ENCODE measurements at regions not wholly inside any gene's neighbourhood (a gene's known extent, or its start where the extent isn't known, plus 50 kb on each side); places are given as distances from the start of the nearest gene placed in this dataset.

DNA sequence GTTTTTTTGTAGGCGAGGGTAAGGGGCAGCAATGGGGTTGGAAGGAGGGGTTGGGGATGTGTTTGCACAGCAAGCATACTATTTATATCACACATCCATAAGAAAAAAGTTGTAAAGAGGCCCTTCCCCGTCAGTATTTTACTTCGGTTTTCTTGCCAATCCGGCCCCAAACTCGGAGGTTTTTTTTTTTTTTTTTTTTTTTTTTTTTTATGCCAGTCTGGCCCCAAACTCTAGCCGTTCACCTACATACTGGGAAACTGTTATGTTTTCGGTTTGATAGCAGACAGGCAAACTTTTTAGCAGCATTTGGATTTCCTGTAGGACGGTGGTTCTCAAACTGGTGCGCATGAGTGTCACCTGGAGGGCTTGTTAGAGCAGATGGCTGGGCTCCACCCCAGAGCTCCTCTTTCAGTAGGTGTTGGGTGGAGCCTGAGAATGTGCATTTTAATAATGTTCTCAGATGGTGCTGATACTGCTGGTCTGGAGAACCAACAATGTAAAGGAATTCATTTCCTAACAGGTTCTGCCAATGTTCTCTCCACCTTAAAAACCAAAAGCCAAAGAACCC is 76.5 kb upstream of the ZBED5 start:
- Mint-ChIP-seq H3K27me3 (peaks cover 24% of the 10 kb centered on the region in 2 donors), H3K27ac (peak overlapping the region; percentile 49 to 50), H3K4me1 (peaks cover 21 to 29% (median 22%) of the 10 kb centered on the region in 3 donors), H3K4me3 (peak overlapping the region; percentile 80 to 88 (median 87)), H3K36me3 (no peaks in the 10 kb centered on the region), H3K9me3 (no peaks in the 10 kb centered on the region)
- peak; percentile 10 to 33 (median 14) for ATAC-seq (replicated peaks in 1 of 4)
- Histone ChIP-seq H3K36me3 (ENCODE audit: control insufficient read depth in 2 of 2, extremely low read depth in 1 of 2, insufficient read depth in 1 of 2, low read length in 1 of 2) (no peaks in the 10 kb centered on the region), H3K27ac (ENCODE audit: low read length) (no peak overlapping the region), H3K4me1 (ENCODE audit: control insufficient read depth in 1 of 2, extremely low read depth in 1 of 2, insufficient read depth in 2 of 2, low read length in 2 of 2) (peaks cover 4 to 22% of the 10 kb centered on the region in 2 experiments), H3K4me3 (ENCODE audit: control insufficient read depth in 1 of 2, extremely low read depth in 1 of 2, low read length in 1 of 2) (peak overlapping the region; percentile 42 to 83), H3K9me3 (no peaks in the 10 kb centered on the region), H3K27me3 (replicated peaks in 1 of 2; ENCODE audit: control insufficient read depth in 2 of 2, extremely low read depth in 1 of 2, insufficient read depth in 2 of 2, low read length in 1 of 2) (peaks cover 4 to 45% of the 10 kb centered on the region in 2 experiments)
- CTCF ChIA-PET, result interaction anchor here (0.6 to 2.7 kb wide), 36 partner anchors 8 to 1110 kb away, joined by 3 to 17 read pairs (median 4); partner anchors contain the start of gene EIF4G2 (in 2 of the 2)
- whole genome bisulfite sequencing (ENCODE audit: insufficient coverage), result 9% methylated on average over 2 of the region's 9 CpGs
- DNase-seq, result peak in 8 of 35 experiments; percentile 10 to 47 (median 18)
- POLR2A ChIA-PET, result interaction anchor here in 1 of 2 donors (1.1 kb wide), 1 partner anchor 126 kb away, joined by 7 read pairs; the partner anchor contains the start of gene EIF4G2

- 8% methylated on average over 12 of the region's 20 CpGs for WGBS (ENCODE audit: insufficient coverage)
- peak overlapping the region; percentile 49 to 50 for H3K27ac Mint-ChIP-seq
- H3K4me3 ChIP-seq (ENCODE audit: control insufficient read depth in 1 of 2, extremely low read depth in 1 of 2, low read length in 1 of 2), result peak overlapping the region; percentile 42 to 83
- H3K4me1 Mint-ChIP-seq, result peaks cover 21 to 29% (median 22%) of the 10 kb centered on the region in 3 donors
- H3K27me3 Mint-ChIP-seq, result peaks cover 27 to 28% of the 10 kb centered on the region in 2 donors
- H3K36me3 Mint-ChIP-seq, result no peaks in the 10 kb centered on the region
- ChIA-PET POLR2A (interaction anchor here in 1 of 2 donors (1.1 kb wide), 1 partner anchor 125 kb away, joined by 7 read pairs; the partner anchor contains the start of gene EIF4G2), CTCF (interaction anchor here (0.6 to 2.7 kb wide), 34 partner anchors 9 to 1110 kb away, joined by 3 to 17 read pairs (median 4); partner anchors contain the start of gene EIF4G2 (in 2 of the 2))
- H3K9me3 ChIP-seq, result no peaks in the 10 kb centered on the region
- H3K36me3 ChIP-seq (ENCODE audit: control insufficient read depth in 2 of 2, extremely low read depth in 1 of 2, insufficient read depth in 1 of 2, low read length in 1 of 2), result no peaks in the 10 kb centered on the region
- H3K27ac ChIP-seq (ENCODE audit: low read length), result no peak overlapping the region
- peak; percentile 81 to 89 (median 84) for ATAC-seq (replicated peaks in 1 of 4)
- DNase-seq, result peak; percentile 48 to 89 (median 74)
- H3K27me3 ChIP-seq (replicated peaks in 1 of 2; ENCODE audit: control insufficient read depth in 2 of 2, extremely low read depth in 1 of 2, insufficient read depth in 2 of 2, low read length in 1 of 2), result peaks cover 4 to 43% of the 10 kb centered on the region in 2 experiments
- H3K4me3 Mint-ChIP-seq, result peak overlapping the region; percentile 80 to 88 (median 87)
- no peaks in the 10 kb centered on the region for H3K9me3 Mint-ChIP-seq
- H3K4me1 ChIP-seq (ENCODE audit: control insufficient read depth in 1 of 2, extremely low read depth in 1 of 2, insufficient read depth in 2 of 2, low read length in 2 of 2), result peaks cover 4 to 22% of the 10 kb centered on the region in 2 experiments
Measured at GRCh38 chr11:10933455-10934292, 75.8 kb upstream of the ZBED5 start.

GRCh38 chr11:10932976-10933375 is 75.1 kb upstream of the ZBED5 start:
- peaks cover 4 to 22% of the 10 kb centered on the region in 2 experiments for H3K4me1 ChIP-seq (ENCODE audit: control insufficient read depth in 1 of 2, extremely low read depth in 1 of 2, insufficient read depth in 2 of 2, low read length in 2 of 2)
- no peak overlapping the region for H3K4me3 ChIP-seq (ENCODE audit: control insufficient read depth in 1 of 2, extremely low read depth in 1 of 2, low read length in 1 of 2)
- Mint-ChIP-seq H3K27ac (no peak overlapping the region), H3K4me1 (peaks cover 21 to 29% (median 22%) of the 10 kb centered on the region in 3 donors), H3K9me3 (no peaks in the 10 kb centered on the region), H3K4me3 (peak overlapping the region in 1 of 3 donors; percentile 88), H3K27me3 (peaks cover 31% of the 10 kb centered on the region in 2 donors), H3K36me3 (no peaks in the 10 kb centered on the region)
- no peak for ATAC-seq (replicated peaks in 1 of 4)
- WGBS (ENCODE audit: insufficient coverage), result 89% methylated on average over 4 of the region's 5 CpGs
- no peaks in the 10 kb centered on the region for H3K36me3 ChIP-seq (ENCODE audit: control insufficient read depth in 2 of 2, extremely low read depth in 1 of 2, insufficient read depth in 1 of 2, low read length in 1 of 2)
- POLR2A ChIA-PET, result no interaction called here
- H3K27ac ChIP-seq (ENCODE audit: low read length), result no peak overlapping the region
- DNase-seq, result no peak
- H3K9me3 ChIP-seq, result no peaks in the 10 kb centered on the region
- CTCF ChIA-PET, result interaction anchor here (1.2 to 1.6 kb wide), 3 partner anchors 88 to 140 kb away, joined by 3 to 17 read pairs (median 5); no protein-coding TSS in a partner anchor
- H3K27me3 ChIP-seq (replicated peaks in 1 of 2; ENCODE audit: control insufficient read depth in 2 of 2, extremely low read depth in 1 of 2, insufficient read depth in 2 of 2, low read length in 1 of 2), result peaks cover 4 to 42% of the 10 kb centered on the region in 2 experiments

GRCh38 chr11:10931761-10932670 is 74.2 kb upstream of the ZBED5 start:
- CTCF ChIA-PET, result interaction anchor here (0.6 to 1.2 kb wide), 8 partner anchors 8 to 1032 kb away, joined by 3 to 9 read pairs (median 4); no protein-coding TSS in a partner anchor
- WGBS (ENCODE audit: insufficient coverage), result 37% methylated on average over 6 of the region's 14 CpGs
- H3K27me3 Mint-ChIP-seq, result peaks cover 31 to 35% of the 10 kb centered on the region in 2 donors
- POLR2A ChIA-PET, result no interaction called here
- peak in 2 of 35 experiments; percentile 2 to 23 for DNase-seq
- H3K27ac Mint-ChIP-seq, result no peak overlapping the region
- Histone ChIP-seq H3K9me3 (no peaks in the 10 kb centered on the region), H3K27me3 (replicated peaks in 1 of 2; ENCODE audit: control insufficient read depth in 2 of 2, extremely low read depth in 1 of 2, insufficient read depth in 2 of 2, low read length in 1 of 2) (peaks cover 4 to 42% of the 10 kb centered on the region in 2 experiments), H3K27ac (ENCODE audit: low read length) (no peak overlapping the region), H3K4me1 (ENCODE audit: control insufficient read depth in 1 of 2, extremely low read depth in 1 of 2, insufficient read depth in 2 of 2, low read length in 2 of 2) (peaks cover 4 to 22% of the 10 kb centered on the region in 2 experiments), H3K4me3 (ENCODE audit: control insufficient read depth in 1 of 2, extremely low read depth in 1 of 2, low read length in 1 of 2) (peak overlapping the region; percentile 28 to 55), H3K36me3 (ENCODE audit: control insufficient read depth in 2 of 2, extremely low read depth in 1 of 2, insufficient read depth in 1 of 2, low read length in 1 of 2) (no peaks in the 10 kb centered on the region)
- peaks cover 21 to 29% (median 22%) of the 10 kb centered on the region in 3 donors for H3K4me1 Mint-ChIP-seq
- peak overlapping the region; percentile 74 to 88 (median 78) for H3K4me3 Mint-ChIP-seq
- H3K9me3 Mint-ChIP-seq, result no peaks in the 10 kb centered on the region
- ATAC-seq (replicated peaks in 1 of 4), result no peak
- H3K36me3 Mint-ChIP-seq, result no peaks in the 10 kb centered on the region

DNA sequence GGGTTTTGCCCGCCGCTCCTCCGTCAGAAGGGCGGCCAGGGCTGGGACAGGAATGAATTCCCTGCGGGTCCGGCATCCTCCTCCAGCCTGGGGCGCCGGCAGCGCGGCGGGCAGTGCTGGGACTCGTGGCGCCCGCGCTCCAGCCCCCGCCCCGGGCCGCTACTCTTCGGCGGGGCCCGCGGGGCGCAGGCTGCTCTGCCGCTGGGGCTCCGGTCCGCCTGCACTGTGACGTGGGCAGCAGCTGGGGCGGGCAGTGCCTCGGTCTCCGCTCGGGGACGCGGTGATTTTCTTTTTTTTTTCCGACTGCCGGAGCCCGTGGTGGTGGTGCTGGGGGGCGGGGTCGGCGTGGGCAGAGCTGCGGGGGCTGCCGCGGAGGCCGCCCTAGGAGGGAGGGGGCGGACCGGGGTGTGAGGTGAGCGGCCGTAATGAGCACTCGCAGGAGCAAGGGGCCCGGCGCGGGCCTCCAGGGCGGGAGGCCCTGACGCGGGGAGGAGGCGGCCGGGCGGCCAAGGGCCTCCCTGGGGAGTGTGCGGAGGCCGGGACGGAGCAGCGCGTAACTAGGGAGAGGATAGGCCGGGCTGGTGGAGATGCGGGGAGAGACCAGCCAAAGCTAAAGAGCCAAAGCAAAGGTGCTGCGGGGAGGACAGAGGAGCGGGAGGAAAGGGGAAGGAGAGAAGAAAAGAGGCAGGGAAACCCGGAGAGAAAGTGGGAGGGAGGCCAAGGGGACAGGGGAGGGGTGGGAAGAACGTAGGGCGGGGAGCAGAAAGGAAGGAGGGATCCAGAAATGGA is 73.3 kb upstream of the ZBED5 start:
- POLR2A ChIA-PET, result interaction anchor here in 1 of 2 donors (0.7 to 1.2 kb wide), 2 partner anchors 92 to 122 kb away, joined by 4 to 6 read pairs; partner anchors contain the start of gene EIF4G2
- no peak overlapping the region for H3K27ac ChIP-seq (ENCODE audit: low read length)
- H3K36me3 Mint-ChIP-seq, result no peaks in the 10 kb centered on the region
- peaks cover 31 to 39% of the 10 kb centered on the region in 2 donors for H3K27me3 Mint-ChIP-seq
- peaks cover 4 to 22% of the 10 kb centered on the region in 2 experiments for H3K4me1 ChIP-seq (ENCODE audit: control insufficient read depth in 1 of 2, extremely low read depth in 1 of 2, insufficient read depth in 2 of 2, low read length in 2 of 2)
- ATAC-seq (replicated peaks in 1 of 4) (peak; percentile 53 to 68 (median 62)), DNase-seq (peak in 22 of 35 experiments; percentile 4 to 53 (median 22))
- CTCF ChIA-PET, result interaction anchor here (0.6 to 1.2 kb wide), 7 partner anchors 8 to 139 kb away, joined by 3 to 9 read pairs (median 4); no protein-coding TSS in a partner anchor
- no peaks in the 10 kb centered on the region for H3K9me3 Mint-ChIP-seq
- peaks cover 4 to 42% of the 10 kb centered on the region in 2 experiments for H3K27me3 ChIP-seq (replicated peaks in 1 of 2; ENCODE audit: control insufficient read depth in 2 of 2, extremely low read depth in 1 of 2, insufficient read depth in 2 of 2, low read length in 1 of 2)
- WGBS (ENCODE audit: insufficient coverage), result 2% methylated on average over 61 of the region's 69 CpGs
- H3K4me3 ChIP-seq (ENCODE audit: control insufficient read depth in 1 of 2, extremely low read depth in 1 of 2, low read length in 1 of 2), result peak overlapping the region; percentile 28 to 83
- H3K4me1 Mint-ChIP-seq, result peaks cover 21 to 29% (median 22%) of the 10 kb centered on the region in 3 donors
- H3K9me3 ChIP-seq, result no peaks in the 10 kb centered on the region
- H3K36me3 ChIP-seq (ENCODE audit: control insufficient read depth in 2 of 2, extremely low read depth in 1 of 2, insufficient read depth in 1 of 2, low read length in 1 of 2), result no peaks in the 10 kb centered on the region
- H3K4me3 Mint-ChIP-seq, result peak overlapping the region; percentile 78 to 88 (median 78)
- no peak overlapping the region for H3K27ac Mint-ChIP-seq
